ENCODE measurements at regions not wholly inside any gene's neighbourhood (a gene's known extent, or its start where the extent isn't known, plus 50 kb on each side); places are given as distances from the start of the nearest gene placed in this dataset.
"Not testable (repeated sequence)": the region's sequence is repeated elsewhere in the genome, so short reads cannot be mapped to it uniquely, and the experiment has no call there.

DNA sequence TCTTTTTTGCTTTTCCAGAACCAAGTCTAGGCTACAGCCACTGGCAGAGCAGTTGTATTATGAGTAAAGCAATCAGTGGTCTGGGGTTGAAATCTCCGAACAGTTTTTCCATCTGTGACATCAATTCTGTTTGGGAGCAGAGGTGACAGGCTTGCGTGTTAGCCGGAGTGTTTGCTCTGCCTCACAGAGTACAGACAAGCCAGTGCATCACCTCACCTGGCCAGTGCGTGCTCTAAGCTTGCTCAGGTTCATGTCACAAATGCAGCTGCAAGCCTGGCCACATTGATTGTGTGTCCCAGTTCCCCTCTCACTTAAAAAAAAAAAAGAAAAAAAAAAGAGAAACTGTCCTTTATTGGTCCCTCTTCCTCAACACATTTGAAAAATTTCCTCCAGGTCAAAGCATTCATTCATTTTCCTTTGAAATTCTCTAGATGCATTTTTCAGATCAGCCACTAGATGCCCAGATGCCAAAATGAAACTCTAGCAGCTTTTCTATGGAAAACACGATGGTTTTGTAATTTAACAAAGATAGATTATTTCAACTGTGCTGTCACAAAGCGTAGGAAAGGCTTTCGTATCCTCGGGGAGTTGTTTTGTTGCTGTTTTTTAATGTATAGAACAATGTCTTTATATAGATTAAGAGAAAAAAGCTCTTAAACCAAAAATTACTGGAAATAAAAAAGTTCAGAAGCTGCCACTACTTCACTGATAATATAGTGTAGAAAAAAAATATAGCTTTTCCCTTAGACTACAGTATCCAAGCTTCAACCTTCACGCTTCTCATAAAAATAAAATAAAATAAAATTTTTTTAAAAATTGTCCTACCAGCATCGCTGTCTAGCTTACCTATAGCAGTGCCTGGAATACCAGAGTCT, 585.5 kb downstream of the TLE1 start:
- DNase-seq = no peak

DNA sequence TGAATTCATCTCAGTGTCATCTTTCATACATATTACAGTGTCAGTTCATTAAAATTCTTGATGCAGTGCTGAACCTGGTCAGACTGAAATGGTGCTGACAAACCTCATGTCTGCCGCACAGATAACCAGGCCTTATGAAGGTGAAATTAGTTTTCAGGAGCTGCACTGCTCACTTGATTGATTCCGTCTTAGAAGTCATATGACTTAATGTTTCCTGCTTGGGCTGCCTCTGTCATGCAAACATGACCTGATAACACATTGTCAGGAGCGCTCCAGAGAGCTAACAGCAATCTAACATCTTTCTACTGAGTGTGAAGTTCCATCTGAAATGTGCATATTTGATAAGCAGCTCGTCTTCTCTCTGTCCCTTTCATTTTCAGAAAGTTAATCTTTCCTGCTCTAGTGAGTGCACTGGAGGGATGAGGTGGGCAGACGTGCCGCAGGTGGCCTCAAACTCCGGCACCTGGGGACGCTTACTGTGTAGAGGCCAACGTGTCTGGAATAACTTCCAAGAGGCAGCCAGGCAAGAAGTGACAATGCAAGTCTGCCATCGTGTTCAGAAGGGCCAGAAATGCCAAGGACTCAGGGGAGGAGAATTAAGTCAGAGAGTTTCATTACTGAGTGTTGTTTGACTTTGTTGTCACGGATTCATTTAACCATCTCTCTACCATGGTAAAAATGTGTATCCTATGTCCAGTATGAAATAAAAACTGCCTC, 592.1 kb downstream of the TLE1 start:
- no peak for DNase-seq

DNA sequence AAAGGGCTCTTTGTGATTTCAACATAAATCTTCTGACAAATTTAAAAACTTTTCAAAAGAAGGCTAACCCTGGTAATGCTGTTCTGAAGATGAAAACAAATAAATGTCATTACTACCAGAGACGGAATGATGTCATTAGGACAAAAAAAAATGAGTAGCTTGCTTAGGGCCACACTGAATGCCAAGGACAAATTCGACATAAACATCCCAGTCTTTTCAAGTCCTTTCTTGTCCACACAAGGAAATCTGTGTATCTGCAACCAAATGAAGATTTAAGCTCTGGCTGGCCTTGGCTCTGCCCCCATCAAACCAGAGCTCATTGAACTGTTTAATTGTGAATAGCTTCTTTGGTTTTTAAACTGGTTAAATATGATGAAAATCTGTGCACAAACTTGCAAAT, 592.7 kb downstream of the TLE1 start:
- no peak for DNase-seq

DNA sequence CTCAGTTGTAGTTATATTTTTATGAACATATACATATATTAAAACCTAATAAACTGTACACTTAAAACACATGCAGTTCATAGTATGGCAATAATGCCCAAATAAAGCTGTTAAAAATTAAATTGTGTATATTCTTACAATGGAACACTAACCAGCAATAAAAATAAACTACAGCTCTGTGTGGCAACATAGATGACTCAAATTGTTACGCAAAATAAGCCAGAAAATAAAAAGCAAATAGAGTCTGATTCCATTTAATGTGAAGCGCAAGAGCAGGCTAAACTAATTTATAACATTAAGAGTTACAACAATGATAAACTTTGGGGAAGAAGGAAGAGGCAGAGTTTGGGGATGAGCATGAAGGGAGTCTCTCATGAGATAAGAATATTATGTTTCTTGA, 597.3 kb downstream of the TLE1 start:
- no peak for DNase-seq

DNA sequence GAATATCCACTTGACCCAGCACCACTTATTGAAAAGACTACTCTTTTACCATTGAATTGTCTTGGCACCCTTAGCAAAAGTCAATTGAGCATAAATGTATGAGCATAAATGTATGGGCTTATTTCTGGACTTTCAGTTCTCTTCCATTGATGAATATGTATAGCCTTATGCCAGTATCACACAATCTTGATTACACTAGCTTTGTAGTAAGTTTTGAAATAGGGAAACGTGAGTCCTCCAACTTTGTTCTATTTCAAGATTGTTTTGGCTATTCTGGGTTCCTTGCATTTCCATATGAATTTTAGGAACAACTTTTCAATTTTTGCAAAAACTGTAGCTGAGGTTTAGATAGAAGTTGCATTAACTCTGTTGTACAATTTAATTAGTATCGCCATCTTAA, 601.0 kb downstream of the TLE1 start:
- no peak for DNase-seq

DNA sequence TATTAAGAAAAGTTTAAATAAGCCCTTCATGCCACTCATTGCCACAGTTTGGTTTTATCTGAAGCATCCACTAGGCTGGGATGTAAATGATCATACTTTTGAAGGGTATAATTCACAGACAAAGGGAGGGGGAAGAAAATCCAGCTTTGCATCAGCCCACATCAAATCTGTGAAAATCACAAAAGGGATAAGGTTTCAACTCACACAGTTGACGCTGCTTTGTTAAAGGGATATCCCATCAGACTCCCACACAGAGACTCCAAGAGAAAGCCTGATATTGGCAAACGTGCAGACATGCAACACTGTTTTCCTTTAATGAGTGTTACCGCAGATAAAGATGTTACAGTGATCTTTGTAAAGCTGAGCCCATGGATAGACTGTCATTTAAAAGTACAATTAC, 602.9 kb downstream of the TLE1 start:
- no peak for DNase-seq

DNA sequence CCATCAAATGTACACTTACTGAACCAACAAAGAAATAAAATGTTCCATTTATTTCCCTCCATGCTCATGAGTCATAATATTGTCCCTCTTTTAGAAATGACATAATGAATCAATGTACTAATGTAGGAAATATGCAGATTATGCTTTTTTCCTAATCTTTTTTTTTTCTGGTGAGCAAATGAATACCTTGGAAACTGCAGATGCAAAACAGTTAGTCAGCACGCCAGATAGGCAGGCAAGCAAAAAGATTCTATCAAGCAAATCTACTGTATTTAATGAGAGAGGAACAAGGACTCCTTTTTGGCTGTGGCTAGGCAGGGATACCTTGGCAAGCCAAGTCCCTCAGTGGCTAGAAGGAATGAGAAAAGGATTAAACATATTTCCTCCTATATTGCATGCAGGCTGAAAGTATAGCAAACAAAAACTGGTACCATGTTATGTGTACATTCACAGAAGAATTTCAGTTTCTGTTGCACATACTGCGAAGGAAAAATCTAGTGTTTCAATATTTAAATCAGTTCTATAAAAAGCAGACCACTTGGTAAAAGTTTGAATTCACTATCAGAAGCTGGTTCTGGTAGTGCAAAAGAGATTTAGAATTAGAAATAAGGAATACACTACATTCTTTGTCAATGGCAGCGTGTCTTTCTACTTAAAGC, 605.4 kb downstream of the TLE1 start:
- DNase-seq = no peak

DNA sequence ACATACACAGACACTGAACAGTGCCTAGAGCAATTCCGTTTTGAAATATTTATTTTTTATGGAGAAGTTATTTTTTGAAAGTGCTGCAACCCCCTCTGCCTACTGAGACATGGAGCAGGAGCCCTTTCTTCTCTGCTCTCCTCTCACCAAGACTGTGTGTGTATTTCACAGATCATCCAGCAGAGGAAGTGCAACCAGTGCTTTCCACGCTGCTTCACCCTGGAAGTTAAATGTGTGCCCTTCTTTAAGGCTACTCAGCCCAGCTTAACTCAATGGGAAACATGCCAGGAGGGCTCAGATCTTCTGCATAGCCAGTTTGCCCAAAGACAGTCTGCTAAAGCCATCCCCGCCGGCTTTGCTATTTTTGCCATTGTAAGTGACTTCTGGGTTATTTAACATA, 606.3 kb downstream of the TLE1 start:
- DNase-seq = no peak

DNA sequence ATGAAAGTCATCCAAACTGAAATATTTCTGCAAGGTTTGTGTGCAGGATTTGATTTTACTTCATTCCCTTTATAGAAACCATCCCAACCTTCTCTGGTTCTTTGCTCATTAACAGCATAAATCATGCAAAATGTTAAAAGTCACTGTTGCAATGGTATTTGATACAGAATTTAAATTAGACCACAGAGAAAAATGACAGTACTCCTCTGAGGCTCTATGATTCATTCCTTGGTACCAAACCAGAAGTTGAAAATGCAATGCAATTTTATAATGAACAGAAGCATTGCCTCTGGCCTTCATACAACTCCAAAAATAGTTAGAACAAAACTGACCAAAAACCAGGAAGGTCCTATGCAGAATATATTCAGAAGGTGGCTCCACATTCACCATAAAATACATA, 607.1 kb downstream of the TLE1 start:
- DNase-seq = no peak

DNA sequence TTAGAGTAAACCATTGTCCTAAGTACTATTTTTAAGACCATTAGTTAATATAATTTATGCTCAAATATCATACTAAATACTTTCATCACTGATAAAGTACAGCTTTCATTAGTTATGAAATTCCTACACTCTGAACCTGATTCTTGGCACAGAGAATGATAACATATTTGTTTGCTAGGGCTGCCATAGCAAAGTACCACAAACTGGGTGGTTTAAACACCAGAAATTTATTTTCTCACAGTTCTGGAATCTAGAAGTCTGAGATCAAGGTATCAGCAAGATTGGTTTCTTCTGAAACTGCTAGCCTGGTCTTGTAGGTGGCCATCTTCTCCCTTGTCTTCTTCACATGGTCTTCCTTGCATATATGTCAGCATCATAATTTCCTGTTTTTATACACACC, 608.4 kb downstream of the TLE1 start:
- DNase-seq = no peak

DNA sequence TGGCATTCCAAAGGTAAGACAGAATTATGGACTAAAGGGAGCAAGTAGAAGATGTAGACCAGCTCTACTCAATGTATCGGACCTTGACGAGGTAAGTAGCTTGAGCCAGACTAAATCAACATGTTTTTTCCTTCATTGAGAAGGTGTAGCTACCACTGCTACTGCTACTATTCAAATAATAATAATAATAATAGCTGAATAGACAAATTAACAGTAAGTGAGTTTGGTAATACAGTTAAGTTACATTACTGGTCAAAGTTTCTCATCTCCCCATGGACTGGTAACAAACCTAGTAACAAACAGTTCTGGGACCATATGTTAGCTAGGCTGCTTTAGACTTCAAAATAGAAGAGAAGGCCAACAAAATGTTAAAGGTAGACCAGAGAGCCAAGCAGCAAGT, 609.2 kb downstream of the TLE1 start:
- DNase-seq = no peak

DNA sequence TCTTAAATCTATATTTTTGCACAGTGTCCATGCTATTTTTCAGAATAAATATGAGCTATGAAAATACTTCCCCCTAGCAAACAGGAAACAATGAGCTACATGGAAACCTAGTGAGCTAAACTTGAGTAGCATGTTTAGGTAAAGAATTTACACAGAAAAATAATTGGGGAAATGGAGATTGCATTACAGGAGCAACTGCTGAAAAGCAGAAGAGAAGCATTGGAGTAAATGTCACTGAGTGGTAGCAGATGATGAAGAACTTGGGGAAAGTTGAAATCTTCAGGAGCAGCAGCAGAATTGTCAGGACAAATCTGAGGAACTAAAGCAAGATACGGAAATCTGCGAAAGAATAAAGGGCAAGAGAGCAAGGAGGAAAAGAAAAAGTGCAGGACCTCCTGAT, 610.3 kb downstream of the TLE1 start:
- no peak for DNase-seq

DNA sequence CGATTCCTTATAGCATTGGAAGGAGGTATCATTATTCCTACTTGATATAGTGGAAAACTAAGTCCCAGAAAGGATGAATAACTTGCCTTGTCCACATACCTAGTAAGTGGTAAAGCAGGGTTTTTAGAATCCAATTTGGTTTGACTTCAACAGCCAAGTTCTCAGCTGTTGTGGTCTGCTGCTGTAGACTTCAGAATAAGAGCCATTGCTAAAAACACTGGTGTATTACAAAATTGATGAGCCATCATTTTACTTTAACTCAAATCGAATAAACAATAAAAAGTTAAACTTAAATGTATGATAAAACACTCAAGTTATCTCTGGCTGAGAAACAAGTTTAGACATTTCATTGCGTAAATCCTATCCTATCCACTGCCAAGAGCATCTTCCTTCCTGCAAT, 610.8 kb downstream of the TLE1 start:
- DNase-seq = no peak

DNA sequence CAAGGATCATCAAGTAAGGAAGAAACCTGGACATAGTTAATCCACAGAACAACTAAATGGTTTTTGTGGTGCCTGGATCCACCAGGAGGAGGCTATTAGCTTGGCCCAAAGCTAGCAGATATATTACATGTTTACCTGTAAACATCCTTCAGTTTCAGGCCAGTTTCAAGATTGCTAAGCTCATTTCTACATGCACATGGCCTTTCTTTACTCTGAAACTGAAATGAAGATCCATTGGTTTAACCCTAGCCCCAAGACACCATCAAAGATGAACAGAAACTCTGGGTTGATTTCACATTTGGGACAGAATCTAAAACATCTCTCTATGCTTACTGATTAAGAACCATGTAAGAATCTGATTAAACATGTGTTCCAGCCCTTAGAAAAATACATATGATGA, 611.8 kb downstream of the TLE1 start:
- no peak for DNase-seq

DNA sequence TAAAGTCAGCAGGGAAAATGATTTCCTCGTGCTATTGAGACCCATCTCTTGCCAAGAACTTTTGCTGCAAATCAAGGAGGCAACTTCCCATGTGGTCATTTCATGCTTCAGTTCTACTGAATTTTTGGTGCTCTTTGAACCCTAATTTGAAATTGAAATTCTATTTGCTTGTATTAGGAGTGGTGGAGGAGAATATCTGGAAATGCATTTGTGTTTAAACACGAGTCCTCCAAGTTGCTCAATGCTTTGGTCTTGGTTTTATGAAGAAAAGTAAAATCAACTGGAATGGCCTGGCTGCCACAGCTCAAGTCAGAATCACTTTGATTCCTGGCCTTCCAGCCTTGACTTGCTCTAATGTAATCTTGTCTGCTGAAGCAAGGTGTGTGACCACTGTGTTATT, 613.2 kb downstream of the TLE1 start:
- no peak for DNase-seq

DNA sequence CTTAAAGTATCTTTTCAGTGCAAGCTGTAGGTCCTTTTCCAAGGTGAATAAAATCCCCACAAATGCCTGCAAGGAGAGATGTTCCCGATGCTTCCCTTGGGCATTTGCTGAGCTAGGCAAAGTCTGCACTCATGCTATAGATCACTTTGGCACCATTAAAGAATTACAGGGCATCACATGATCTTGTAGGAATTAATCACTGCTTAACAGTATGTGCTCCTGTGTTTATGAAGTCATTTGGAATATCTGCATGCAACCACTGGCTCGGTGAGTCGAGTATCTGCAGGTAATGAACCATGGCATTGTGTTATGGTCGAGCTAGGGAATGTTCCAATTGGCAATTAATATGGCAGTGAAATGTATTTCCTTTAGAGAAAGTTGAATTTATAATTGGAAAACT, 615.1 kb downstream of the TLE1 start:
- DNase-seq = no peak

DNA sequence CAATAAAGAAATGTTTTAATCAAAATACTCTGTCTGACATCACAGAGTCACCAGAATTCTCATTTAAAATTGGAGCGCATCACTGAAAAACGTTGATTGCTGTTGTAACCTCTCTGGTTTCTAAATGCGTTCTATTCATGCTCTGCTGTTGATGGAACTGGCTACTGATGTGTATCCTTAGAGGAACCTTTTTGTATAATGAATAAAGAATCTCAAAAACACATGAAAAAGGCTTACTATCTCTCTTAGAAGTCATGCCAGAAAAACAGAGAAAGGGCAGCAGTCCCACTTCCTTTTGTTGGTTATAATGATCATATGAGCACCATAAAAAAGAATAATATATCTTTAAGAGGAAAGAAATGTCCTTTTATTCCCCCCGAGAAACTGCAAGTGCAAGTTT, 615.5 kb downstream of the TLE1 start:
- no peak for DNase-seq

DNA sequence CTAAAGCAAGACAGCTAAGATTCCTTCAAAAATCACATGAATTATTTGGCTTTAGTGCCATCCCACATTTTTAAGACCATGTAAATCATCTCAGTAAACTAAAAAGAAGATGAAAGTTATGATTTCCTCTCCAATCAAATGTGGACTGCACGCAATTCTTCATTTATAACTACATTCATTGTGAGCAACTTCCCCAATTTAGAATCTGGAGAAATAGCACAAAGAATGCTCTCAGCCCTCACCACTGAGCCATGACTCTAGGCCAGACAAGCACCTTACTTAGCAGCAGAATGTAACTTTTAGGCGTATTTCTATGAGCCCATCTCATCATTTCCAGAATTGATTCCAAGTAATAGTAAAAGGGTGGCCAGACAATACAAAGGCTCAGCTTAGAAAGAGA, 616.6 kb downstream of the TLE1 start:
- no peak for DNase-seq

DNA sequence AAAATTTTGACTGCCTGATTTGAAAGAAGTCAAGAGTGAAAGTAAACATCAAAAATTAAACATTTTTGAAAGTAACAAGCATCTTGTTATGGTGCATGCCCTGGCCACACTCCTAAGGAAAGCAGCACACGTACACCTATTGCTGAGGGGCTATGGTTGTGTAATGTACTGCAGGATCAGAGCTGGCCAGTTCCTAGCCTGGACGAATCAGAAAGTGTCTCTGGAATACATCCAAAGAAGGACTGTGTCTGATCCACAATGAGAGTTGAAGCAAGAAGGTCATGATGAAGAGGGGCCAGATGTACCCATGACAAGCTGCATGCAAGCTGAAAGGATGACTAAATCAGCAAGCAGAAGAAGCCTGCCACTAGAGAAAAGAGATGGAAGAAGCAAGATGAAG, 618.2 kb downstream of the TLE1 start:
- no peak for DNase-seq

DNA sequence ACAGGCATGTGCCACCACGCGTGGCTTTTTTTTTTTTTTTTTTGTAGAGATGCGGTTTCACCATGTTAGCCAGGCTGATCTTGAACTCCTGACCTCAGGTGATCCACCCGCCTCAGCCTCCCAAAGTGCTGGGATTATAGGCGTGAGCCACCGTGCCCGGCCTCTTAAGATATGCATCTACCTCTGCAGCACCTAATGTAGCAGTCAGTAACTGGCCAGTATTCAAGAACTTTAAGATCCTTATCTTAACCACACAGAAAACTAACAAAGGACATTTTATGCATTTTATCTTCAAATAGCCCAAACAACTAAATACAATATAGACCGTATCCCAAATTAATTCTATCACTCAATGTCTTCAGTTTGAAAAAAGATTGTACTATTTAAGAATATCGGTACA, 618.7 kb downstream of the TLE1 start:
- DNase-seq = no peak

DNA sequence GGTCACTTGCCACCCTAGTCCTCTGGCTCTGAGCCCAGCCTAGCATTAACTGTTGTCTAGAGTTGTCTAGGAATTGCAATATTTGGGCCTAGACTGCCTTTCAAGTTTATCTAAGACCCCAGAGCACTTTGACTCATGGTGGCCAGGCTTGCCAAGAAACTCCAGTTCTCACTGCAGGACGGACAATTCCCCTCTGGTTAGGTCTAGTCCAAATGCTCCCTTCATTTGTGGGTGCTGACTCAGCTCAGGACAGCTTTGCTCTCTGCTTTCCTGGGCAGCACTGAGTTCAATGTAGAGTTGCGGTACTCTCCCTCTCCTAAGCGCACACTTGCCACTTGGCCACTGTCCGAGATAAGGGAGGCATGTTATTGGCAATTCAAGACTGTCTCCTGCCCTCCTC, 619.4 kb downstream of the TLE1 start:
- no peak for DNase-seq

DNA sequence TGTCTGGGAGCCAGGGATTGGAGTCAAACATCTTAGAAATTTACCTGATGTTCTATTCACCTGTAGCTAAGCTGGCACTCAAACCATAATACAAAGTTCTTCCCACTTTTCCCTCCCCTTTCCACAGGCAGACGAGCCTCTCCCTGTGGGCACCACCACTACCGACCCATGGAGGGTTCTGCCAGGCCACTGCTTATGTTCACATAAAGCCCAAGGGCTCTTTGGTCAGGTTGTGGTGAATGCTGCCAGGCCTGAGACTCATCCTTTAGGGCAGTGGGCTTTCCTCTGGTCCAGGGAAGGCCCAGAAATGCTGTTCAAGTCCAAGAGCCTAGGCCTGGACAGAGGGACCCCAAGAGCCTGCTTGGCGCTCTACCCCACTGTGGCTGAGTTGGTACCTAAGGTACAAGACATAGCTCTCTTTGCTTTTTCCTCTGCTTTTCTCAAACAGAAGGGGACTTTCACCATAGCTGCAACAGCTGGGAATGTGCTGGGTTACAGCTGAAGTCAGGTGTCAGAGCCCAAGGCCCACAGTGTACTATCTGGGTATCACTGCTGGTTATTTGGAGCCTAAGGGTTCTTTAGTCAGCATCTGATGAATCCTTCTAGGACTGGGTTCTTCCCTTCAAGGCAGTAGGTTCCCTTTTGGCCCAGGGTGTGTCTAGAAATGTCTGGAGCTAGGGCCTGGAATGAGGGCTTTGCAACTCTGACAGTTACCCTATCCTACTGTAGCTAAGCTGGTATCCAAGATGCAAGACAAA, 620.1 kb downstream of the TLE1 start:
- DNase-seq = no peak

DNA sequence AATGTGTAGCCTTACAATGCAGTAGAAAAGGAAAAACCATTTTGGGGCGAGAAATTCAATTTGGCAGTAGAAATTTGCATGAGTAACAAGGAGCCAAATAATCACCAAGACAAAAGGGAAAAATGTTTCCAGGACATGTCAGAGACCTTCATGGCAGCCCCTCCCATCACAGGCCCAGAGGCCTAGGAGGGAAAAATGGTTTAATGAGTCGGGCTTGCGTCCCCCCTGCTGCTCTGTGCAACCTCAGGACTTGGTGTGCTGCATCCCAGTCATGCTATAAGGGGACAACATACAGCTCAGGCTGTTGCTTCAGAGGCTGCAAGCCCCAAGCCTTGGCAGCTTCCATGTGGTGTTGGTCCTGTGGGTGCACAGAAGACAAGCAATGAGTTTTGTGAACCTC, 626.4 kb downstream of the TLE1 start:
- not testable (repeated sequence) for DNase-seq
